Motor neuron (in vitro differentiated cells): ENCODE measurements at regions not wholly inside any gene's neighbourhood (a gene's known extent, or its start where the extent isn't known, plus 50 kb on each side); places are given as distances from the start of the nearest gene placed in this dataset.
A peak's percentile ranks its signal among the peaks of the same experiment; 100 is the strongest.

Experiments
- ATAC-seq, 8 experiments: fragments of 200-7000 bp; cut with Tn5 transposase; replicated peaks in 6 of 8; 2 replicates each; pipeline ENCODE4 v1.8.0; 2021; ENCODE audit warnings: mild to moderate bottlenecking in 8 of 8, moderate library complexity in 8 of 8
- H3K27ac ChIP-seq, 2 donors: fragments of 250-450 bp; sonication (Bioruptor Pico); 2 replicates each; pipeline ENCODE4 v1.9.0; 2021; ENCODE audit warnings: antibody characterized with exemption in 2 of 2, mild to moderate bottlenecking in 2 of 2, moderate library complexity in 1 of 2
- H3K4me1 ChIP-seq, 2 donors: fragments of 250-450 bp; sonication (Bioruptor Pico); replicated peaks in 1 of 2; 2 replicates each; pipeline ENCODE4 v1.6.1; 2021; ENCODE audit warnings: antibody characterized with exemption in 2 of 2, mild to moderate bottlenecking in 2 of 2, moderate library complexity in 1 of 2
- H3K4me3 ChIP-seq, 5 donors: fragments of 250-450 bp; sonication (Bioruptor Pico); 2 replicates each; pipeline ENCODE4 v1.9.0; 2021; ENCODE audit warnings: antibody characterized with exemption in 5 of 5, mild to moderate bottlenecking in 5 of 5, moderate library complexity in 4 of 5
- WGBS, 10 experiments: fragments of 450-650 bp; shearing (Covaris generic); methylation state at CpG; one replicate each; pipeline ENCODE4 v1.0.0; 2022; 5-methylcytosine and 5-hydroxymethylcytosine counted together
- in situ Hi-C, 9 experiments: fragments of 400-800 bp; cut with MboI; loops; one replicate each; pipeline ENCODE4 v1.15.0; 2021; ENCODE audit warnings: low sequenced_read_pairs in 9 of 9, low pct_unique_long_range_greater_than_20kb in 2 of 9; ENCODE audit not compliant: unreplicated experiment in 9 of 9

GRCh38 chr14:34063470-34064164, 112.7 kb upstream of the EGLN3 start:
- Histone ChIP-seq H3K4me3 (no peak overlapping the region), H3K27ac (no peak overlapping the region), H3K4me1 (peaks cover 13 to 18% of the 10 kb centered on the region in 2 donors)
- in situ Hi-C loops: no loop called here
- WGBS, 10 experiments: 5 to 100% (median 58%) methylated on average over 1 to 7 of the region's 9 CpGs; no CpG with 5 or more reads in 1 of the 10 experiments
- peak in 2 of 8 experiments; percentile 4 to 65 for ATAC-seq

DNA sequence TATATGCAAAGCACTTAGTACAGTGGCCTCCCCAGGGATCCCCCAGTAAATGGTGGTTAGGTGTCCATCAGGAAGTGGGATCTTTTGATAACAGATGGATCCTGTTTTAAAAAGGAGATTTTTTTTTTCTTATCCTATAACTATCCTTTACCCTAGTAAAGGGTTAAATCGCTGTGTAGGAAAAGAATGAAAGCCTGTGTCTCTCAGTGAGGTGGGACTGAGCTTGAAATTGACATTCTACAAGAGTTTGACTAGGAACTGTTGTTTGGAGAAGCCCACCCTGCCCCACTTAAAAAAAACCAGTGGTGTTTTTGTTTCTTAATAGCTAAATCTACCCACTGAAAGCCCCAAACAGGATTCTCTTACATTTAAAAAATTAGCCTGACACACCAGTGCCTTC, 112.2 kb upstream of the EGLN3 start:
- WGBS, 10 experiments: 22 to 94% (median 67%) methylated on average over 1 of the region's 1 CpG; no CpG with 5 or more reads in 4 of the 10 experiments

GRCh38 chr14:34062353-34062973, 111.6 kb upstream of the EGLN3 start:
- in situ Hi-C loops: no loop called here
- WGBS, 10 experiments: 80 to 100% (median 91%) methylated on average over 1 to 7 of the region's 8 CpGs; no CpG with 5 or more reads in 1 of the 10 experiments
- ATAC-seq: no peak
- H3K4me1 ChIP-seq: peaks cover 13 to 18% of the 10 kb centered on the region in 2 donors
- no peak overlapping the region for H3K4me3 ChIP-seq
- no peak overlapping the region for H3K27ac ChIP-seq

More for the DNA sequence above, 112.2 kb upstream of the EGLN3 start:
- Histone ChIP-seq H3K4me3 (no peak overlapping the region), H3K27ac (no peak overlapping the region), H3K4me1 (peaks cover 13 to 18% of the 10 kb centered on the region in 2 donors)
- in situ Hi-C loops: no loop called here
- no peak for ATAC-seq

- peaks cover 13 to 18% of the 10 kb centered on the region in 2 donors for H3K4me1 ChIP-seq
- H3K27ac ChIP-seq: peak overlapping the region; percentile 47 to 55
- in situ Hi-C loops: no loop called here
- 0 to 96% (median 57%) methylated on average over 1 to 11 of the region's 16 CpGs; no CpG with 5 or more reads in 6 of the 10 experiments for WGBS, 10 experiments
- H3K4me3 ChIP-seq: peak overlapping the region; percentile 31 to 39 (median 34)
- ATAC-seq: peak in 2 of 8 experiments; percentile 2 to 8
Observed at GRCh38 chr14:34060651-34060999, 109.8 kb upstream of the EGLN3 start.

DNA sequence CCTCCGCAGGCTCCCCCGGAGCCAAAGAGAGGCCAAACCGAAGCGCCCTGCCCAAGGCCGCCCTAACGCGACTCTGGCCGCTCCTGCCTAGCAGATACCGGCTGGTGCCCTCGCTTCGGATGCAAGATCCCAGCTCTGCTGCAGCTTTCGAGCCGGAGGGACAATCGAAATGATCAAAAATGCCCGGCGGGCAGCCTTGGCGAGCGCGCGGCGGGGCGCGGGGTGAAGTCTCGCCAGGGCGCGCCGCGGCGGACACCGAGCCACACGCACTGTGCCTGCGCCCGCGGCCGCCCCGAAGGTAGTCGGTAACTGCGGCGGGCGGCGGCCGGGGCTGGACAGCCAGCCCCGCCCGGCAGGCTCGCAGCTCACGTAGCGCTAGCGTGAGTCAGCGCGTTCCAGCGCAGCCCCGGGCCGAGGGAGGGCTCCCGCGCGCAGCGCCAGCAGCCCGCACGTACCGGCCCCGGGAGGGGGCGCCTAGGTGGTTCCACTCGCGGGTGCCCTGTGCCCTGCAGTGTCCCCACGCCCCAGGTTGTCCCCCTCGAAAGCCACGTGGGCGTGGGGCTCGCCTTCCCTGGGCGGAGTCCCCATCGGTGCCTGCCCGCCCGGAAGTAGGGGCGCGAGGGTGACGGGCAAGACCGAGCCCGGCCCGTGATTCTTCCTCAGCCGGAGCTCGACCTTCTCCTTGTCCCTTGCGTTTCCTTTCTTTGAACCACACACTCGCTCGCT, 109.2 kb upstream of the EGLN3 start:
- Histone ChIP-seq H3K4me1 (peaks cover 13 to 18% of the 10 kb centered on the region in 2 donors), H3K4me3 (peak overlapping the region; percentile 31 to 39 (median 34)), H3K27ac (peak overlapping the region; percentile 47 to 55)
- peak; percentile 82 to 98 (median 96) for ATAC-seq
- in situ Hi-C loops: no loop called here
- 0 to 5% (median 1%) methylated on average over 1 to 34 of the region's 84 CpGs; no CpG with 5 or more reads in 6 of the 10 experiments for WGBS, 10 experiments

DNA sequence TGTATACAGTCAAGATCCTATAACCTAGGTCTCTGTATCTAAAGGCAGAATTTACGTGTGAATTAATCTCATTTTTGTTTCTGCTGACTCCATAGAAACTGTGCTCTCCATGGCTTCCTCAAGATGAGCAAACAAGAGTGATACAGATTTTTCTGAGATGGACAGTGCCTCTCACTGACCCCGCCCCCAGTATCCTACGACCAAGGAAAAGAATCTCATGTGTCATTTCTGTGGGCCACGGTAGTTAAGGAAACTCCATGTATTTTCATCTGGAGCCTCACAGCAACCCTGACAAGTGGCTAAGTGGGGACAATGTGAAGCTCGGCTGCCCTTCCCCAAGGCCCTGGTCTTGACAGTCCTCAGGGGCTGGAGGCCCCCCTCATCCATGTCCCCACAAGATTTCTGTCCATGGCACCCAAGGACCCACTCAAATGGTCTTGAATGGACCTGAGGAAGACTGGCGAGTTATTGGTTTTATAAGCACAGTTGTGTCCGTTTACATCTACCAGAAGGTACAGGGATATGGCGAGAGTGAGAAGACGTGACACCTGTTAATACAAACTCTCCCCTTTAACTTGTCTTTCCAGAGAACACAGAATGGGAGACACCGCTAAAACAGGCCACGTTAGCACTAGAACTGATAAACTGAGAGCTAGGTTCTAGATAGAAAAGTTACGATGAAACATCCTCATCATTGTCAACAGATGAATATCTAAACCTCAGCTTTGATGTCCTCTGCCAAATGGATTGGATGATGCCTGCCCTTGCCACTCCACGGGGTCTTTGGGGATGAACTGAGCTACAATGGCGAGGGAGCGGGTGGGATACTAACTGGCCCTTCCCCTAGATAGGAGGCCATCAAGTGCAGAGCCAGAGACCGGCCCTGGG, 108.4 kb upstream of the EGLN3 start:
- peak overlapping the region; percentile 47 to 55 for H3K27ac ChIP-seq
- peaks cover 13 to 18% of the 10 kb centered on the region in 2 donors for H3K4me1 ChIP-seq
- ATAC-seq: peak in 1 of 8 experiments; percentile 36
- peak overlapping the region; percentile 31 to 39 (median 34) for H3K4me3 ChIP-seq
- in situ Hi-C loops: no loop called here
- 75 to 100% (median 84%) methylated on average over 1 to 11 of the region's 16 CpGs; no CpG with 5 or more reads in 1 of the 10 experiments for WGBS, 10 experiments

- Histone ChIP-seq H3K4me3 (no peak overlapping the region), H3K27ac (no peak overlapping the region), H3K4me1 (peaks cover 13 to 18% of the 10 kb centered on the region in 2 donors)
- WGBS, 10 experiments: 78 to 100% (median 93%) methylated on average over 2 to 3 of the region's 3 CpGs; no CpG with 5 or more reads in 1 of the 10 experiments
- in situ Hi-C loops: no loop called here
- no peak for ATAC-seq
Observed at GRCh38 chr14:34058510-34058909, 107.6 kb upstream of the EGLN3 start.

DNA sequence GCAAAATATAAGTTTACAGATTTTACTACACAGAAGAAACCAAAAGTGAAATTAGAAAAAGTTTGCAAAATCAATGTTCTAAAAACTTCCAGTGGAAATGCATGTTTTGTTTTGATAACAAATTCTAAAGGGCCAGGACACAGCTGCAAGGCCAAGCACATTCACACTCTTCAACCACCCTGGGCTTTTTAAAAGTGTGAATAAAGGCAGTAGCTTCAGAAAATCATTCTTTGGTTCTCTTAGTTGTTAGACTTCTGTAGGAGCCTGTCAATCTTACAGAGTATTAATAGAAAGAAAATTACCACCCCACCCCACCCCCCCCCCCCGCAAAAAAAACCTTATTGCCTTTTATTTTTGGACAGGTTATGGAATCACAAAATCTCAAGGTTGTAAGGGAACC, 105.2 kb upstream of the EGLN3 start:
- ATAC-seq: no peak
- Histone ChIP-seq H3K4me1 (peaks cover 13 to 18% of the 10 kb centered on the region in 2 donors), H3K4me3 (no peak overlapping the region), H3K27ac (no peak overlapping the region)
- WGBS, 10 experiments: 0 to 80% (median 60%) methylated on average over 1 of the region's 1 CpG; no CpG with 5 or more reads in 7 of the 10 experiments
- in situ Hi-C loops: no loop called here

- in situ Hi-C loops: no loop called here
- no peak overlapping the region for H3K4me3 ChIP-seq
- H3K27ac ChIP-seq: no peak overlapping the region
- ATAC-seq: peak in 2 of 8 experiments; percentile 7 to 14
- peaks cover 8 to 12% of the 10 kb centered on the region in 2 donors for H3K4me1 ChIP-seq
- WGBS, 10 experiments: 71 to 100% (median 100%) methylated on average over 1 to 2 of the region's 2 CpGs; no CpG with 5 or more reads in 3 of the 10 experiments
Observed at GRCh38 chr14:34055157-34055950, 104.5 kb upstream of the EGLN3 start.

GRCh38 chr14:34053666-34054065, 102.8 kb upstream of the EGLN3 start:
- Histone ChIP-seq H3K27ac (no peak overlapping the region), H3K4me1 (no peaks in the 10 kb centered on the region), H3K4me3 (no peak overlapping the region)
- peak in 3 of 8 experiments; percentile 31 to 42 (median 41) for ATAC-seq
- WGBS, 10 experiments: 50 to 100% (median 92%) methylated on average over 1 to 3 of the region's 3 CpGs; no CpG with 5 or more reads in 3 of the 10 experiments
- in situ Hi-C loops: no loop called here

- Histone ChIP-seq H3K4me3 (no peak overlapping the region), H3K4me1 (no peaks in the 10 kb centered on the region), H3K27ac (no peak overlapping the region)
- in situ Hi-C loops: no loop called here
- WGBS, 10 experiments: 40 to 92% (median 79%) methylated on average over 1 to 4 of the region's 5 CpGs; no CpG with 5 or more reads in 3 of the 10 experiments
- ATAC-seq: peak in 3 of 8 experiments; percentile 27 to 68 (median 52)
Observed at GRCh38 chr14:34052658-34053014, 101.8 kb upstream of the EGLN3 start.
